Nephron (organoid): ENCODE measurements at regions not wholly inside any gene's neighbourhood (a gene's known extent, or its start where the extent isn't known, plus 50 kb on each side); places are given as distances from the start of the nearest gene placed in this dataset.

Source experiments
- H3K27ac Mint-ChIP-seq, 3 experiments: 2 replicates each; pipeline ENCODE4 v1.8.0; 2020; ENCODE audit warnings: mixed read lengths in 3 of 3, mild to moderate bottlenecking in 2 of 3, moderate library complexity in 1 of 3
- H3K27me3 Mint-ChIP-seq: 2 replicates; pipeline ENCODE4 v1.8.0; 2021; ENCODE audit warnings: low read depth, mild to moderate bottlenecking, moderate library complexity, mixed read lengths
- H3K36me3 Mint-ChIP-seq: 2 replicates; pipeline ENCODE4 v1.8.0; 2020; ENCODE audit warnings: low read depth, mixed read lengths
- H3K4me1 Mint-ChIP-seq: 2 replicates; pipeline ENCODE4 v1.8.0; 2020; ENCODE audit warnings: mixed read lengths
- H3K4me3 Mint-ChIP-seq, 3 experiments: 2 replicates each; pipeline ENCODE4 v1.8.0; 2020; ENCODE audit warnings: mild to moderate bottlenecking in 3 of 3, mixed read lengths in 3 of 3, moderate library complexity in 2 of 3
- H3K9me3 Mint-ChIP-seq: 2 replicates; pipeline ENCODE4 v1.8.0; 2020; ENCODE audit warnings: mixed read lengths
- TF ChIP-seq, protein P1 (sequence below), 3 experiments: fragments of 200-600 bp; sonication (generic); IDR thresholded peaks; one replicate each; pipeline ENCODE4 v1.5.0; 2021; ENCODE audit warnings: antibody characterized with exemption in 3 of 3; ENCODE audit not compliant: unreplicated experiment in 3 of 3

DNA sequence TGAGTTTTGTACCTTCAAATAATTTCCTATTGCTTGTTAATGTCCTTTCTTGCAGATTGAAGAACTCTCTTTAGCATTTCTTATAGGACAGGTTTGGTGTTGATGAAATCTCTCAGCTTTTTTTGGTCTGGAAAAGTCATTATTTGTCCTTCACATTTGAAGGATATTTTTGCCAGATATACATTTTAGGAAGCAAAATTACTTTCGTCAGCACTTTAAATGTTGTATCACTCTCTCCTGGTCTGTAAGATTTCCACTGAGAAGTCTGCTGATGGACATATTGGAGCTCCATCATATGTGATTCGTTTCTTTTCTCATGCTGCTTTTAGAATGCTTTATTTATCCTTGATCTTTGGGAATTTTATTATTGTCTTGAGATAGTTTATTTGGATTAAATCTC is 105.5 kb downstream of the TNFSF13B start:
- H3K27me3 Mint-ChIP-seq = no peaks in the 10 kb centered on the region
- H3K4me3 Mint-ChIP-seq = no peak overlapping the region
- no peak overlapping the region for H3K27ac Mint-ChIP-seq
- TF ChIP-seq, protein P1, sequence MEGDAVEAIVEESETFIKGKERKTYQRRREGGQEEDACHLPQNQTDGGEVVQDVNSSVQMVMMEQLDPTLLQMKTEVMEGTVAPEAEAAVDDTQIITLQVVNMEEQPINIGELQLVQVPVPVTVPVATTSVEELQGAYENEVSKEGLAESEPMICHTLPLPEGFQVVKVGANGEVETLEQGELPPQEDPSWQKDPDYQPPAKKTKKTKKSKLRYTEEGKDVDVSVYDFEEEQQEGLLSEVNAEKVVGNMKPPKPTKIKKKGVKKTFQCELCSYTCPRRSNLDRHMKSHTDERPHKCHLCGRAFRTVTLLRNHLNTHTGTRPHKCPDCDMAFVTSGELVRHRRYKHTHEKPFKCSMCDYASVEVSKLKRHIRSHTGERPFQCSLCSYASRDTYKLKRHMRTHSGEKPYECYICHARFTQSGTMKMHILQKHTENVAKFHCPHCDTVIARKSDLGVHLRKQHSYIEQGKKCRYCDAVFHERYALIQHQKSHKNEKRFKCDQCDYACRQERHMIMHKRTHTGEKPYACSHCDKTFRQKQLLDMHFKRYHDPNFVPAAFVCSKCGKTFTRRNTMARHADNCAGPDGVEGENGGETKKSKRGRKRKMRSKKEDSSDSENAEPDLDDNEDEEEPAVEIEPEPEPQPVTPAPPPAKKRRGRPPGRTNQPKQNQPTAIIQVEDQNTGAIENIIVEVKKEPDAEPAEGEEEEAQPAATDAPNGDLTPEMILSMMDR (IDR thresholded peaks at IDR 0.05; ENCODE audit: unreplicated experiment in 3 of 3) = no peak
- no peaks in the 10 kb centered on the region for H3K4me1 Mint-ChIP-seq
- no peaks in the 10 kb centered on the region for H3K36me3 Mint-ChIP-seq
- peaks cover 15% of the 10 kb centered on the region for H3K9me3 Mint-ChIP-seq

GRCh38 chr13:108375772-108376171 is 106.3 kb downstream of the TNFSF13B start:
- Mint-ChIP-seq H3K4me1 (no peaks in the 10 kb centered on the region), H3K9me3 (peaks cover 15% of the 10 kb centered on the region), H3K27ac (no peak overlapping the region), H3K36me3 (no peaks in the 10 kb centered on the region), H3K4me3 (no peak overlapping the region), H3K27me3 (no peaks in the 10 kb centered on the region)
- TF ChIP-seq, protein P1 (IDR thresholded peaks at IDR 0.05; ENCODE audit: unreplicated experiment in 3 of 3) = no peak

GRCh38 chr13:108376308-108376707 is 106.8 kb downstream of the TNFSF13B start:
- Mint-ChIP-seq H3K36me3 (no peaks in the 10 kb centered on the region), H3K9me3 (peaks cover 10% of the 10 kb centered on the region), H3K4me1 (no peaks in the 10 kb centered on the region), H3K27ac (no peak overlapping the region), H3K27me3 (no peaks in the 10 kb centered on the region), H3K4me3 (no peak overlapping the region)
- TF ChIP-seq, protein P1 (IDR thresholded peaks at IDR 0.05; ENCODE audit: unreplicated experiment in 3 of 3) = no peak

DNA sequence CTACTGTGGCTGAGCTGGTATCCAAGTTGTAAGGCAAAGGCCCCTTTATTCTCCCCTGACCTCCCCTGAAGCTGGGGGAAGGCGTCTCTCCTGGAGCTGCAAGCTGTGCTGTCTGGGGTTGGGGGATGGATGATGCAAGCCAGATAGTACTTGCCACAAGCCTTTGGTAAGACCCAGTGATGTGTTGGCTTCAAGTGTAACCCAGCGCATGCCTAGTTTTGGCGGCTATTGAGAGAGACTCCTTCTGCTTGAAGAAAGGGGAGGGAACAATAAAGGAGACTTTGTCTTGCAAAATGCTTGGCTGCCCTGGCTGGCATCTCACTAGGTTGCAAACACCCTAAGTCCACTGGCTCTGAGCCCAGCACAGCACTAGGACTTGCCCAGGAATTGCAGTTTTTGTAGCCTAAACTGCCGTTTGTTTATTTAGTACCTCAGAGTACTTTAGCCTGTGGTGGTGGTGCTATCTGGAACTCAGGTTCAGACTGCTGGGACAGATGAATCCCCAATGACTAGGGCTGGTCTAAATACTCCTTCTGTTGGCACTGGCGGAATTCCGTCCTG is 108.2 kb downstream of the TNFSF13B start:
- TF ChIP-seq, protein P1 (IDR thresholded peaks at IDR 0.05; ENCODE audit: unreplicated experiment in 3 of 3) = no peak
- H3K27me3 Mint-ChIP-seq = no peaks in the 10 kb centered on the region

DNA sequence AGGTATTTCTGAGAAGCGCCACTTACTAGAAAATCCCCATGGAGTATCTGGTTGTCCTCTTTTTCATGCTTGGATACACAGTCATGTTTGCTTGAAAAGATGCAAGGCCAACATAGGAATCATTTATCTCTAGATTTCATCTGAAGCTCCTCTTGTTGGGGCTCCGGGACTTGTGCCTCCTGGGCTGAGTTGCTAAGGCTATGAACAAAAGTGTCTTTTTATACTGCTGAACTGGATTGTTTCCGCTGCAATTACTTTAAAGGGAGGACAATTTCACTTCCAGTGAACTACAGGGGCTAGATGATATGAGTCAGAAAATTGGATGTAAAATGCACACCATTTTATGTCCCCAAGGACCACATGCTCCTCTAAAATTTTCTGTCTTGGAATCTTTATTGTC is 114.1 kb downstream of the TNFSF13B start:
- H3K27me3 Mint-ChIP-seq = no peaks in the 10 kb centered on the region
- no peak overlapping the region for H3K4me3 Mint-ChIP-seq
- no peak overlapping the region for H3K27ac Mint-ChIP-seq
- no peaks in the 10 kb centered on the region for H3K4me1 Mint-ChIP-seq
- H3K9me3 Mint-ChIP-seq = peaks cover 4% of the 10 kb centered on the region
- TF ChIP-seq, protein P1 (IDR thresholded peaks at IDR 0.05; ENCODE audit: unreplicated experiment in 3 of 3) = no peak
- H3K36me3 Mint-ChIP-seq = no peaks in the 10 kb centered on the region

More for the DNA sequence above, 108.2 kb downstream of the TNFSF13B start:
- Mint-ChIP-seq H3K36me3 (no peaks in the 10 kb centered on the region), H3K9me3 (peaks cover 8% of the 10 kb centered on the region), H3K4me1 (no peaks in the 10 kb centered on the region), H3K27ac (no peak overlapping the region), H3K4me3 (no peak overlapping the region)

DNA sequence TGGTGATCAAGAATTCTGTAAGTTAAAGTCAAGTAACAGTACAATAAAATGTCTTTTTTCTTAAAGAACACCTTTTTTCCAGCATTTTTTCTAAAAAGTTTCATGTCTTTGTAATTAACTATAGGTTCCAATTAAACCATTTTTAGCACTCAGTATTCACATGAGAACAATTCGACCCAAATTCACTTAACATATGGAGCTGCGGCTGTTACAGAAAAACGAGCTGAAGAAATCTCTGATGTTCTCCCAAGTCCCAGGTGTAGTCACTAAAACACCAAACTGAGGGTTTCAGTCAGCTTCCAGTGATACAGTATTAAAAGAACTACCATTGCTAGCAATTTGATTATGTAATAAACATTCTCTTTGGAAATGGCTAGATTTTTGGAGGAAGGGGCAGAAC is 117.6 kb downstream of the TNFSF13B start:
- TF ChIP-seq, protein P1 (IDR thresholded peaks at IDR 0.05; ENCODE audit: unreplicated experiment in 3 of 3) = no peak
- no peaks in the 10 kb centered on the region for H3K36me3 Mint-ChIP-seq
- no peaks in the 10 kb centered on the region for H3K9me3 Mint-ChIP-seq
- no peaks in the 10 kb centered on the region for H3K4me1 Mint-ChIP-seq
- no peak overlapping the region for H3K27ac Mint-ChIP-seq
- H3K27me3 Mint-ChIP-seq = no peaks in the 10 kb centered on the region
- no peak overlapping the region for H3K4me3 Mint-ChIP-seq
